HEK293 (cell line): ENCODE measurements at regions not wholly inside any gene's neighbourhood (a gene's known extent, or its start where the extent isn't known, plus 50 kb on each side); places are given as distances from the start of the nearest gene placed in this dataset.

Experiments used
- CTCF ChIA-PET: fragments of 350-600 bp; formaldehyde crosslinking; extraction: SDS; loops from one replicate; lab custom pipeline; 2021; ENCODE audit warnings: antibody characterized with exemption; lab: Yijun Ruan, JAX
- POLR2A ChIA-PET: fragments of 300-600 bp; formaldehyde crosslinking; extraction: SDS; loops from one replicate; lab custom pipeline; 2020; ENCODE audit warnings: antibody characterized with exemption, inconsistent platforms; lab: Yijun Ruan, JAX
- H3K27ac ChIP-seq: fragments of 200-500 bp; sonication (Bioruptor generic); 2 replicates; pipeline ENCODE4 v1.5.1; 2014; ENCODE audit warnings: low read depth, low read length, control low read depth, inconsistent platforms; ENCODE audit errors: extremely low read depth
- H3K36me3 ChIP-seq, 2 experiments: fragments of 200-500 bp in 1 of 2; sonication (Bioruptor generic) in 1 of 2; 1 replicate in 1 of 2; 2 replicates in 1 of 2; pipeline ENCODE4 v1.5.1; 2014 to 2017; ENCODE audit warnings: inconsistent platforms in 2 of 2, low read length in 2 of 2; ENCODE audit not compliant: control insufficient read depth in 2 of 2, insufficient read depth in 1 of 2
- H3K4me1 ChIP-seq: fragments of 200-500 bp; sonication (Bioruptor generic); 2 replicates; pipeline ENCODE4 v1.5.1; 2014; ENCODE audit warnings: mild to moderate bottlenecking, low read length, inconsistent platforms; ENCODE audit not compliant: control insufficient read depth, insufficient read depth
- H3K4me3 ChIP-seq: 2 replicates; pipeline ENCODE4 v1.5.1; 2011; ENCODE audit warnings: low read depth, mild to moderate bottlenecking, control low read depth, low read length, moderate library complexity
- H3K9me3 ChIP-seq: fragments of 200-500 bp; sonication (Bioruptor generic); 2 replicates; pipeline ENCODE4 v1.5.1; 2014; ENCODE audit warnings: low read depth, low read length, inconsistent platforms; ENCODE audit not compliant: control insufficient read depth, insufficient read depth
- AEBP2 ChIP-seq: fragments of 450-650 bp; formaldehyde crosslinking; IDR thresholded peaks from 2 replicates; pipeline ENCODE4 v1.5.1; 2016; ENCODE audit warnings: missing biosample characterization, missing genetic modification characterization, borderline replicate concordance
- GLIS2 ChIP-seq: fragments of 450-650 bp; formaldehyde crosslinking; IDR thresholded peaks from 2 replicates; pipeline ENCODE4 v1.5.1; 2016; ENCODE audit warnings: missing biosample characterization, missing genetic modification characterization
- INSM2 ChIP-seq: fragments of 450-650 bp; formaldehyde crosslinking; IDR thresholded peaks from 2 replicates; pipeline ENCODE4 v1.5.1; 2016; ENCODE audit warnings: missing biosample characterization, missing genetic modification characterization
- KLF7 ChIP-seq: fragments of 450-650 bp; formaldehyde crosslinking; IDR thresholded peaks from 2 replicates; pipeline ENCODE4 v1.5.1; 2016; ENCODE audit warnings: missing biosample characterization, missing genetic modification characterization, borderline replicate concordance
- OVOL3 ChIP-seq: fragments of 450-650 bp; formaldehyde crosslinking; IDR thresholded peaks from 2 replicates; pipeline ENCODE4 v1.5.1; 2016; ENCODE audit warnings: missing biosample characterization, missing genetic modification characterization
- PRDM6 ChIP-seq: fragments of 450-650 bp; formaldehyde crosslinking; IDR thresholded peaks from 2 replicates; pipeline ENCODE4 v1.5.1; 2017; ENCODE audit warnings: missing biosample characterization, missing genetic modification characterization
- SALL2 ChIP-seq: fragments of 450-650 bp; formaldehyde crosslinking; IDR thresholded peaks from 2 replicates; pipeline ENCODE4 v1.5.0; 2017; ENCODE audit warnings: missing biosample characterization, mild to moderate bottlenecking, missing genetic modification characterization, borderline replicate concordance
- SCRT1 ChIP-seq: fragments of 450-650 bp; formaldehyde crosslinking; IDR thresholded peaks from 2 replicates; pipeline ENCODE4 v1.5.1; 2016; ENCODE audit warnings: missing biosample characterization, missing genetic modification characterization, borderline replicate concordance
- SP2 ChIP-seq: fragments of 450-650 bp; formaldehyde crosslinking; IDR thresholded peaks from 2 replicates; pipeline ENCODE4 v1.5.1; 2016; ENCODE audit warnings: missing biosample characterization, missing genetic modification characterization
- ZBTB21 ChIP-seq: fragments of 450-650 bp; formaldehyde crosslinking; IDR thresholded peaks from 2 replicates; pipeline ENCODE4 v1.5.1; 2017; ENCODE audit warnings: missing biosample characterization, missing genetic modification characterization
- ZFHX2 ChIP-seq: fragments of 450-650 bp; formaldehyde crosslinking; conservative IDR thresholded peaks from 2 replicates; pipeline ENCODE4 v1.5.1; 2016; ENCODE audit warnings: missing biosample characterization, missing genetic modification characterization
- ZFP37 ChIP-seq: fragments of 450-650 bp; formaldehyde crosslinking; IDR thresholded peaks from 2 replicates; pipeline ENCODE4 v1.5.1; 2016; ENCODE audit warnings: missing biosample characterization, missing genetic modification characterization
- ZNF114 ChIP-seq: fragments of 450-650 bp; formaldehyde crosslinking; IDR thresholded peaks from 2 replicates; pipeline ENCODE4 v1.5.0; 2017; ENCODE audit warnings: missing biosample characterization, missing genetic modification characterization
- ZNF18 ChIP-seq: fragments of 450-650 bp; formaldehyde crosslinking; IDR thresholded peaks from 2 replicates; pipeline ENCODE4 v1.5.1; 2016; ENCODE audit warnings: missing biosample characterization, missing genetic modification characterization
- ZNF214 ChIP-seq: fragments of 450-650 bp; formaldehyde crosslinking; IDR thresholded peaks from 2 replicates; pipeline ENCODE4 v1.5.1; 2017; ENCODE audit warnings: missing biosample characterization, mild to moderate bottlenecking, missing genetic modification characterization, borderline replicate concordance
- ZNF37A ChIP-seq: fragments of 450-650 bp; IDR thresholded peaks from 2 replicates; pipeline ENCODE4 v1.5.1; 2018; ENCODE audit warnings: missing biosample characterization, missing genetic modification characterization
- ZNF510 ChIP-seq: fragments of 450-650 bp; formaldehyde crosslinking; IDR thresholded peaks from 2 replicates; pipeline ENCODE4 v1.5.1; 2018; ENCODE audit warnings: mild to moderate bottlenecking, missing genetic modification characterization, missing biosample characterization; ENCODE audit not compliant: insufficient replicate concordance
- ZNF514 ChIP-seq: fragments of 450-650 bp; formaldehyde crosslinking; IDR thresholded peaks from 2 replicates; pipeline ENCODE4 v1.5.1; 2016; ENCODE audit warnings: missing biosample characterization, missing genetic modification characterization
- ZNF558 ChIP-seq: fragments of 450-650 bp; formaldehyde crosslinking; IDR thresholded peaks from 2 replicates; pipeline ENCODE4 v1.5.1; 2016; ENCODE audit warnings: missing biosample characterization, missing genetic modification characterization
- ZNF624 ChIP-seq: fragments of 450-650 bp; formaldehyde crosslinking; IDR thresholded peaks from 2 replicates; pipeline ENCODE4 v1.5.1; 2017; ENCODE audit warnings: missing biosample characterization, missing genetic modification characterization
- ZNF747 ChIP-seq: fragments of 450-650 bp; formaldehyde crosslinking; IDR thresholded peaks from 2 replicates; pipeline ENCODE4 v1.5.1; 2016; ENCODE audit warnings: missing biosample characterization, missing genetic modification characterization
- ZNF785 ChIP-seq: fragments of 450-650 bp; formaldehyde crosslinking; IDR thresholded peaks from 2 replicates; pipeline ENCODE4 v1.5.1; 2016; ENCODE audit warnings: missing biosample characterization, missing genetic modification characterization
- ZNF843 ChIP-seq: fragments of 450-650 bp; formaldehyde crosslinking; IDR thresholded peaks from 2 replicates; pipeline ENCODE4 v1.5.1; 2016; ENCODE audit warnings: missing biosample characterization, missing genetic modification characterization
- ZSCAN30 ChIP-seq: fragments of 450-650 bp; IDR thresholded peaks from 2 replicates; pipeline ENCODE4 v1.5.1; 2018; ENCODE audit warnings: missing biosample characterization, mild to moderate bottlenecking, missing genetic modification characterization, moderate library complexity

- TF ChIP-seq AEBP2 (tag by site-specific recombination) = no peak
- TF ChIP-seq SP2 = no peak
- no peak for TF ChIP-seq ZFHX2 (tag by site-specific recombination)
- TF ChIP-seq, all 188 proteins: peak for 22
Measured at GRCh38 chr10:8158193-8159071, 103.9 kb downstream of the GATA3 start (continued).

- Histone ChIP-seq H3K27ac (no peak overlapping the region), H3K4me1 (peaks cover 8% of the 10 kb centered on the region), H3K9me3 (no peaks in the 10 kb centered on the region), H3K36me3 (no peaks in the 10 kb centered on the region), H3K4me3 (no peak overlapping the region)
- ChIA-PET CTCF (interaction anchor here (0.6 kb wide), 2 partner anchors 16 to 63 kb away, joined by 3 read pairs; no protein-coding TSS in a partner anchor), POLR2A (interaction anchor here (1.2 kb wide), 1 partner anchor 340 kb away, joined by 3 read pairs; no protein-coding TSS in a partner anchor)
- TF ChIP-seq SCRT1 (no peak), ZNF747 (no peak), AEBP2 (tag by site-specific recombination) (no peak), INSM2 (tag by site-specific recombination) (peak; percentile 47; the same call in 1 of the 2 replicates), ZNF785 (tag by site-specific recombination) (no peak), PRDM6 (tag by site-specific recombination) (peak; percentile 71), SALL2 (tag by site-specific recombination) (no peak), GLIS2 (tag by site-specific recombination) (no peak), ZNF558 (tag by site-specific recombination) (0 out of 2 replicates have a peak, but pooled peaks have one; percentile 11), ZNF18 (no peak), ZNF114 (no peak), KLF7 (no peak), ZNF624 (tag by site-specific recombination) (no peak), ZNF214 (tag by site-specific recombination) (no peak), ZNF514 (tag by site-specific recombination) (no peak), ZFP37 (tag by site-specific recombination) (no peak), ZNF37A (tag by site-specific recombination) (no peak), ZBTB21 (tag by site-specific recombination) (peak; percentile 55; the same call in 1 of the 2 replicates), ZNF510 (tag by site-specific recombination) (no peak), ZNF843 (tag by site-specific recombination) (peak; percentile 30; the same call in 1 of the 2 replicates), ZSCAN30 (tag by site-specific recombination) (no peak), OVOL3 (tag by site-specific recombination) (no peak)
Measured at GRCh38 chr10:8159341-8160165, 105.1 kb downstream of the GATA3 start.
